COLO829 (cell line): ENCODE measurements at regions not wholly inside any gene's neighbourhood (a gene's known extent, or its start where the extent isn't known, plus 50 kb on each side); places are given as distances from the start of the nearest gene placed in this dataset.
A peak's percentile ranks its signal among the peaks of the same experiment; 100 is the strongest.
"Not testable (repeated sequence)": the region's sequence is repeated elsewhere in the genome, so short reads cannot be mapped to it uniquely, and the experiment has no call there.

Source experiments
- DNase-seq: peaks from one replicate; pipeline ENCODE4 v3.0.0; 2012; ENCODE audit warnings: low spot score

GRCh38 chr7:91355695-91356435 is 91.6 kb downstream of the FZD1 start:
- DNase-seq = no peak

GRCh38 chr7:91356915-91357314 is 92.7 kb downstream of the FZD1 start:
- DNase-seq = no peak

GRCh38 chr7:91357379-91357778 is 93.1 kb downstream of the FZD1 start:
- DNase-seq = no peak

GRCh38 chr7:91357901-91358300 is 93.7 kb downstream of the FZD1 start:
- DNase-seq = no peak

- DNase-seq = no peak
Measured at GRCh38 chr7:91358303-91358702, 94.1 kb downstream of the FZD1 start.

- DNase-seq = not testable (repeated sequence)
Measured at GRCh38 chr7:91365097-91365496, 100.9 kb downstream of the FZD1 start.

- no peak for DNase-seq
Measured at GRCh38 chr7:91366091-91366490, 101.9 kb downstream of the FZD1 start.

- DNase-seq = no peak
Measured at GRCh38 chr7:91367812-91368578, 103.8 kb downstream of the FZD1 start.

GRCh38 chr7:91372323-91372722 is 108.1 kb downstream of the FZD1 start:
- no peak for DNase-seq

- no peak for DNase-seq
Measured at GRCh38 chr7:91373111-91373800, 109.0 kb downstream of the FZD1 start.

- no peak for DNase-seq
Measured at GRCh38 chr7:91374321-91374989, 110.2 kb downstream of the FZD1 start.

GRCh38 chr7:91375378-91375777 is 111.1 kb downstream of the FZD1 start:
- no peak for DNase-seq

GRCh38 chr7:91378131-91378530 is 113.9 kb downstream of the FZD1 start:
- DNase-seq = no peak

GRCh38 chr7:91379236-91379635 is 115.0 kb downstream of the FZD1 start:
- DNase-seq = peak; percentile 44

- DNase-seq = no peak
Measured at GRCh38 chr7:91379991-91380390, 115.8 kb downstream of the FZD1 start.

- DNase-seq = no peak
Measured at GRCh38 chr7:91383053-91383904, 119.0 kb downstream of the FZD1 start.

- DNase-seq = no peak
Measured at GRCh38 chr7:91383905-91384274, 119.7 kb downstream of the FZD1 start.

- not testable (repeated sequence) for DNase-seq
Measured at GRCh38 chr7:91394757-91395156, 130.5 kb downstream of the FZD1 start.

GRCh38 chr7:91395313-91395712 is 131.1 kb downstream of the FZD1 start:
- not testable (repeated sequence) for DNase-seq

- no peak for DNase-seq
Measured at GRCh38 chr7:91397096-91397495, 132.9 kb downstream of the FZD1 start.

GRCh38 chr7:91397612-91398011 is 133.4 kb downstream of the FZD1 start:
- DNase-seq = no peak
